ENCODE measurements at regions not wholly inside any gene's neighbourhood (a gene's known extent, or its start where the extent isn't known, plus 50 kb on each side); places are given as distances from the start of the nearest gene placed in this dataset.

GRCh38 chr10:33838731-33839130, 504.3 kb upstream of the NRP1 start:
- TF ChIP-seq, protein P1, sequence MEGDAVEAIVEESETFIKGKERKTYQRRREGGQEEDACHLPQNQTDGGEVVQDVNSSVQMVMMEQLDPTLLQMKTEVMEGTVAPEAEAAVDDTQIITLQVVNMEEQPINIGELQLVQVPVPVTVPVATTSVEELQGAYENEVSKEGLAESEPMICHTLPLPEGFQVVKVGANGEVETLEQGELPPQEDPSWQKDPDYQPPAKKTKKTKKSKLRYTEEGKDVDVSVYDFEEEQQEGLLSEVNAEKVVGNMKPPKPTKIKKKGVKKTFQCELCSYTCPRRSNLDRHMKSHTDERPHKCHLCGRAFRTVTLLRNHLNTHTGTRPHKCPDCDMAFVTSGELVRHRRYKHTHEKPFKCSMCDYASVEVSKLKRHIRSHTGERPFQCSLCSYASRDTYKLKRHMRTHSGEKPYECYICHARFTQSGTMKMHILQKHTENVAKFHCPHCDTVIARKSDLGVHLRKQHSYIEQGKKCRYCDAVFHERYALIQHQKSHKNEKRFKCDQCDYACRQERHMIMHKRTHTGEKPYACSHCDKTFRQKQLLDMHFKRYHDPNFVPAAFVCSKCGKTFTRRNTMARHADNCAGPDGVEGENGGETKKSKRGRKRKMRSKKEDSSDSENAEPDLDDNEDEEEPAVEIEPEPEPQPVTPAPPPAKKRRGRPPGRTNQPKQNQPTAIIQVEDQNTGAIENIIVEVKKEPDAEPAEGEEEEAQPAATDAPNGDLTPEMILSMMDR (IDR thresholded peaks at IDR 0.05): no peak

- TF ChIP-seq, protein P1 (IDR thresholded peaks at IDR 0.05): no peak
These were observed 503.3 kb upstream of the NRP1 start for GRCh38 chr10:33837736-33838135.

GRCh38 chr10:33835556-33835955, 501.1 kb upstream of the NRP1 start:
- TF ChIP-seq, protein P1 (IDR thresholded peaks at IDR 0.05): no peak

- TF ChIP-seq, protein P1 (IDR thresholded peaks at IDR 0.05): no peak
These were observed 499.1 kb upstream of the NRP1 start for GRCh38 chr10:33833566-33833965.

- TF ChIP-seq, protein P1 (IDR thresholded peaks at IDR 0.05): no peak
These were observed 497.8 kb upstream of the NRP1 start for GRCh38 chr10:33832124-33832787.

DNA sequence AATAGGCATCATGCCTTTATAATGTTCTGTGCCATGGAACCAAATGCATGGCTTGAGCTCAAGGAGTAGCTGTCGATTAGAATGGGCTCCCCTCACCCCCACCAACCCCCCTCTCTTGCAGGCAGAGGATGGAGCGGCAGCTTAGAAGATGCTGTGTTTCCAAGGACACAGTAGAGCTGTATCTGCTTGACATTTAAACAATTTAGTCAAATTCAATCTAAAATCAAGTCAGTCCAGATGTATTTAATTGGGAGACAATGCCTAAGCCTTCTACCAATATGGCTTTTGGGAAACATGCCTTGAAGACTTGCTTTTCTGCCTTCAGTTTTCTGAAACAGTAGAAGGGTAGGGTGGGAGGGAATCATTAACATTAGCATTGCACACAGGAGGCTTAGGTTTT, 497.1 kb upstream of the NRP1 start:
- TF ChIP-seq, protein P1 (IDR thresholded peaks at IDR 0.05): no peak

DNA sequence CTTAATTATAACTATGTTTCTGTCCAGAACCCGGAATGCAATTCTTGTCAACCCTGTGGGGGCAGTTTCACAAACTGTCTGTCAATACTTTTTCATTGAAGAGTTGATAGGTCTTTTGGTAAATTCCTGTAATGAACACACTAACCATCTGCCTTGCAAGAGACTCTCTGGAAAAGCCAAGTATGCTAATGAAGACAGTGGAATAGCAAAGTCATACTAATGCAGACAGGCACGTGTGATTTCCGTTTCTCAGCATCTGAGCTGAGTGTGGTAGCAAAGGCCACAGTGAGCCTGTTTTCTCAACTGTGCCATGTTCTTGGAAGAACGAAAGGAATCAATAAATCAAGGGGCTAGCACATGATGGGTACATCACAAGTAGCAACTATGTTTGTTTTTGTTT, 494.1 kb upstream of the NRP1 start:
- TF ChIP-seq, protein P1 (IDR thresholded peaks at IDR 0.05): no peak

GRCh38 chr10:33826186-33826585, 491.7 kb upstream of the NRP1 start:
- TF ChIP-seq, protein P1 (IDR thresholded peaks at IDR 0.05): no peak
